ENCODE measurements at regions not wholly inside any gene's neighbourhood (a gene's known extent, or its start where the extent isn't known, plus 50 kb on each side); places are given as distances from the start of the nearest gene placed in this dataset.

DNA sequence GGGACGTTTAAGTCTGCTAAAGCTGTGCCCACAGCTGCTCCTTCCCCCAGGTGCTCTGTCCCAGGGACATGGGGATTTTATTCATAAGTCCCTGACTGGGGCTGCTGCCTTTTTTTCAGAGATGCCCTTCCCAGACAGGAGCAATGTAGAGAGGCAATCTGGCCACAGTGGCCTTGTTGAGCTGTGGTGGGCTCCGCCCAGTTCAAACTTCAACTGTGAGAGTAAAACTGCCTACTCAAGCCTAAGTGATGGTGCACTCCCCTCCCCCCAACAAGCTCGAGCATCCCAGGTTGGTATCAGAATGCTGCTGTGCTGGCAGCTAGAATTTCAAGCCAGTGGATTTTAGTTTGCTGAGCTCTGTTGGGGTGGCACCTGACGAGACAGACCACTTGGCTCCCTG lies 1371.4 kb downstream of the ADGRL3 start:
- TF ChIP-seq EZH2 (IDR thresholded peaks at IDR 0.05; ENCODE audit: low read length) = no peak
- TF ChIP-seq, protein P1, sequence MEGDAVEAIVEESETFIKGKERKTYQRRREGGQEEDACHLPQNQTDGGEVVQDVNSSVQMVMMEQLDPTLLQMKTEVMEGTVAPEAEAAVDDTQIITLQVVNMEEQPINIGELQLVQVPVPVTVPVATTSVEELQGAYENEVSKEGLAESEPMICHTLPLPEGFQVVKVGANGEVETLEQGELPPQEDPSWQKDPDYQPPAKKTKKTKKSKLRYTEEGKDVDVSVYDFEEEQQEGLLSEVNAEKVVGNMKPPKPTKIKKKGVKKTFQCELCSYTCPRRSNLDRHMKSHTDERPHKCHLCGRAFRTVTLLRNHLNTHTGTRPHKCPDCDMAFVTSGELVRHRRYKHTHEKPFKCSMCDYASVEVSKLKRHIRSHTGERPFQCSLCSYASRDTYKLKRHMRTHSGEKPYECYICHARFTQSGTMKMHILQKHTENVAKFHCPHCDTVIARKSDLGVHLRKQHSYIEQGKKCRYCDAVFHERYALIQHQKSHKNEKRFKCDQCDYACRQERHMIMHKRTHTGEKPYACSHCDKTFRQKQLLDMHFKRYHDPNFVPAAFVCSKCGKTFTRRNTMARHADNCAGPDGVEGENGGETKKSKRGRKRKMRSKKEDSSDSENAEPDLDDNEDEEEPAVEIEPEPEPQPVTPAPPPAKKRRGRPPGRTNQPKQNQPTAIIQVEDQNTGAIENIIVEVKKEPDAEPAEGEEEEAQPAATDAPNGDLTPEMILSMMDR (optimal IDR thresholded peaks at IDR 0.05 in 1 of 3, IDR thresholded peaks at IDR 0.05 in 1 of 3, conservative IDR thresholded peaks at IDR 0.05 in 1 of 3; ENCODE audit: extremely low read depth in 1 of 3, insufficient read depth in 2 of 3, low read length in 3 of 3) = no peak

Data from keratinocyte (primary cell).